ENCODE measurements at regions not wholly inside any gene's neighbourhood (a gene's known extent, or its start where the extent isn't known, plus 50 kb on each side); places are given as distances from the start of the nearest gene placed in this dataset.

- H3K36me3 ChIP-seq, result no peaks in the 10 kb centered on the region
- no peaks in the 10 kb centered on the region for H3K27me3 ChIP-seq (ENCODE audit: low read depth)
- no peaks in the 10 kb centered on the region for H3K9me3 ChIP-seq (replicated peaks)
- no peak overlapping the region for H3K4me3 ChIP-seq
- no peak overlapping the region for H3K27ac ChIP-seq (replicated peaks)
- peaks cover 6% of the 10 kb centered on the region for H3K4me1 ChIP-seq
- TF ChIP-seq CTCF (IDR thresholded peaks at IDR 0.05; ENCODE audit: borderline replicate concordance), result no peak
- intact Hi-C loops (cut with micrococcal nuclease), result no loop called here
- DNase-seq, result no peak
Measured at GRCh38 chr10:57692255-57692980, 575.3 kb downstream of the IPMK start.

- Histone ChIP-seq H3K4me3 (no peak overlapping the region), H3K9me3 (replicated peaks) (no peaks in the 10 kb centered on the region), H3K36me3 (no peaks in the 10 kb centered on the region), H3K27ac (replicated peaks) (no peak overlapping the region), H3K27me3 (ENCODE audit: low read depth) (no peaks in the 10 kb centered on the region), H3K4me1 (peaks cover 6% of the 10 kb centered on the region)
- DNase-seq, result no peak
- no peak for TF ChIP-seq CTCF (IDR thresholded peaks at IDR 0.05; ENCODE audit: borderline replicate concordance)
- intact Hi-C loops (cut with micrococcal nuclease), result no loop called here
Measured at GRCh38 chr10:57689596-57690297, 577.9 kb downstream of the IPMK start.

- H3K27ac ChIP-seq (replicated peaks), result no peak overlapping the region
- no peaks in the 10 kb centered on the region for H3K4me1 ChIP-seq
- no peaks in the 10 kb centered on the region for H3K36me3 ChIP-seq
- H3K27me3 ChIP-seq (ENCODE audit: low read depth), result no peaks in the 10 kb centered on the region
- TF ChIP-seq CTCF (IDR thresholded peaks at IDR 0.05; ENCODE audit: borderline replicate concordance), result no peak
- no peak for DNase-seq
- intact Hi-C loops (cut with micrococcal nuclease), result no loop called here
- no peaks in the 10 kb centered on the region for H3K9me3 ChIP-seq (replicated peaks)
- H3K4me3 ChIP-seq, result no peak overlapping the region
Measured at GRCh38 chr10:57679916-57680315, 587.8 kb downstream of the IPMK start.

GRCh38 chr10:57675125-57675524 lies 592.6 kb downstream of the IPMK start:
- H3K36me3 ChIP-seq, result no peaks in the 10 kb centered on the region
- intact Hi-C loops (cut with micrococcal nuclease), result no loop called here
- no peaks in the 10 kb centered on the region for H3K27me3 ChIP-seq (ENCODE audit: low read depth)
- no peak for DNase-seq
- H3K4me1 ChIP-seq, result no peaks in the 10 kb centered on the region
- H3K9me3 ChIP-seq (replicated peaks), result no peaks in the 10 kb centered on the region
- H3K4me3 ChIP-seq, result no peak overlapping the region
- TF ChIP-seq CTCF (IDR thresholded peaks at IDR 0.05; ENCODE audit: borderline replicate concordance), result no peak
- H3K27ac ChIP-seq (replicated peaks), result no peak overlapping the region

GRCh38 chr10:57673446-57673960 lies 594.2 kb downstream of the IPMK start:
- Histone ChIP-seq H3K9me3 (replicated peaks) (no peaks in the 10 kb centered on the region), H3K4me1 (no peaks in the 10 kb centered on the region), H3K36me3 (no peaks in the 10 kb centered on the region), H3K4me3 (no peak overlapping the region), H3K27me3 (ENCODE audit: low read depth) (no peaks in the 10 kb centered on the region), H3K27ac (replicated peaks) (no peak overlapping the region)
- DNase-seq, result no peak
- intact Hi-C loops (cut with micrococcal nuclease), result no loop called here
- no peak for TF ChIP-seq CTCF (IDR thresholded peaks at IDR 0.05; ENCODE audit: borderline replicate concordance)

Data from left ventricle myocardium inferior (tissue), 1 donor.